Gastroesophageal sphincter (tissue), 4 donors: ENCODE measurements at regions not wholly inside any gene's neighbourhood (a gene's known extent, or its start where the extent isn't known, plus 50 kb on each side); places are given as distances from the start of the nearest gene placed in this dataset.

Experiments
- ATAC-seq: fragments of 150-250 bp; one replicate; pipeline ENCODE4 v1.9.1; 2016; ENCODE audit warnings: mild to moderate bottlenecking, moderate library complexity
- H3K27ac ChIP-seq, 4 donors: fragments of 200-600 bp; sonication (generic) in 3 of 4; 1 replicate in 3 of 4; 2 replicates in 1 of 4; pipeline ENCODE4 v1.5.1; 2016 to 2019
- H3K27me3 ChIP-seq: fragments of 200-600 bp; sonication (generic); one replicate; pipeline ENCODE4 v1.5.1; 2019
- H3K36me3 ChIP-seq, 2 donors: fragments of 200-600 bp; sonication (generic); one replicate each; pipeline ENCODE4 v1.5.1; 2019; ENCODE audit warnings: control low read depth in 1 of 2
- H3K4me1 ChIP-seq, 3 donors: fragments of 200-600 bp; sonication (generic); 1 replicate in 2 of 3; 2 replicates in 1 of 3; pipeline ENCODE4 v1.5.1; 2016 to 2019; ENCODE audit warnings: control low read depth in 2 of 3
- H3K4me3 ChIP-seq, 2 donors: fragments of 200-600 bp; sonication (generic); one replicate each; pipeline ENCODE4 v1.5.1; 2019; ENCODE audit warnings: mild to moderate bottlenecking in 1 of 2, moderate library complexity in 1 of 2
- H3K9me3 ChIP-seq, 3 donors: fragments of 200-600 bp; sonication (generic); one replicate each; pipeline ENCODE4 v1.5.1; 2017 to 2019; ENCODE audit warnings: control low read depth in 2 of 3
- CTCF ChIP-seq, 4 experiments: fragments of 200-600 bp in 2 of 4; fragments of 450-650 bp in 2 of 4; sonication (generic) in 1 of 4; IDR thresholded peaks; one replicate each; pipeline ENCODE4 v1.5.1; 2017 to 2019; ENCODE audit warnings: antibody characterized with exemption in 4 of 4, mild to moderate bottlenecking in 2 of 4, moderate library complexity in 2 of 4
- EP300 ChIP-seq: sonication (generic); formaldehyde crosslinking; IDR thresholded peaks from one replicate; pipeline ENCODE4 v1.6.1; 2017; ENCODE audit warnings: antibody characterized with exemption, mild to moderate bottlenecking
- POLR2A ChIP-seq, 2 donors: fragments of 450-650 bp; IDR thresholded peaks; one replicate each; pipeline ENCODE4 v1.6.1; 2017; ENCODE audit warnings: antibody characterized with exemption in 2 of 2, mild to moderate bottlenecking in 2 of 2, moderate library complexity in 1 of 2
- POLR2AphosphoS5 ChIP-seq: sonication (generic); formaldehyde crosslinking; IDR thresholded peaks from one replicate; pipeline ENCODE4 v1.6.1; 2017; ENCODE audit warnings: antibody characterized with exemption
- WGBS, 2 donors: methylation state at CpG; one replicate each; pipeline ENCODE4 v1.1.5; 2018; ENCODE audit warnings: low coverage in 1 of 2; 5-methylcytosine and 5-hydroxymethylcytosine counted together

DNA sequence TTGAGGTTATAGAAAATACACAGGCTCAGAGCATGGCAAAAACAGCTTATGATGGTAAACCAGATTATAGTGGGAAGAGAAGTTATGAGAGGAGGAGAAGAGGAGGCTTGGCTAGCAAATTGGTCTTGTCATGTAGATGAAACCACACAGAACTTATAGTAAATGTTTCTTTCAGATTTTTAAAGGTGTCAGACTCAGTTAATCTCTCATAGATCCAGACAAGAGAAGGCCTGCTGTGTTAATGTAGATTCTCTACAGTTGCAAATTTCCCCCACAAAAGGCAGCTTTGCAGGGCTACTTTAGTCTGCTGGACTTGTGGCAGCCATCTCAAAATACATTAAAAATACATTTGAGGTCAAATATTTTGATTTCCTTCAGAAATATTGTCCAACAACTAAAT lies 1731.7 kb downstream of the ARAP2 start:
- Histone ChIP-seq H3K4me1 (no peaks in the 10 kb centered on the region), H3K27ac (no peak overlapping the region), H3K27me3 (no peaks in the 10 kb centered on the region), H3K9me3 (no peaks in the 10 kb centered on the region), H3K4me3 (no peak overlapping the region), H3K36me3 (no peaks in the 10 kb centered on the region)
- TF ChIP-seq POLR2AphosphoS5 = no peak
- no peak for TF ChIP-seq EP300
- no peak for TF ChIP-seq CTCF (IDR thresholded peaks at IDR 0.05)
- TF ChIP-seq POLR2A (IDR thresholded peaks at IDR 0.05) = no peak
- ATAC-seq = no peak

- Histone ChIP-seq H3K4me3 (no peak overlapping the region), H3K27me3 (no peaks in the 10 kb centered on the region), H3K9me3 (no peaks in the 10 kb centered on the region), H3K4me1 (no peaks in the 10 kb centered on the region), H3K36me3 (no peaks in the 10 kb centered on the region), H3K27ac (no peak overlapping the region)
- TF ChIP-seq POLR2A (IDR thresholded peaks at IDR 0.05) = no peak
- TF ChIP-seq POLR2AphosphoS5 = no peak
- TF ChIP-seq CTCF (IDR thresholded peaks at IDR 0.05) = no peak
- no peak for TF ChIP-seq EP300
- ATAC-seq = no peak
- WGBS, 2 donors = 86 to 93% methylated on average over 3 of the region's 3 CpGs
These were observed 1727.8 kb downstream of the ARAP2 start for GRCh38 chr4:34516524-34516923.

GRCh38 chr4:34534916-34535315 lies 1709.4 kb downstream of the ARAP2 start:
- Histone ChIP-seq H3K36me3 (no peaks in the 10 kb centered on the region), H3K27ac (no peak overlapping the region), H3K9me3 (no peaks in the 10 kb centered on the region), H3K4me1 (no peaks in the 10 kb centered on the region), H3K27me3 (no peaks in the 10 kb centered on the region), H3K4me3 (no peak overlapping the region)
- WGBS, 2 donors = 23% methylated on average over 4 of the region's 4 CpGs; no CpG with 5 or more reads in 1 of the 2 donors
- no peak for ATAC-seq
- TF ChIP-seq EP300 = no peak
- TF ChIP-seq POLR2A (IDR thresholded peaks at IDR 0.05) = no peak
- TF ChIP-seq POLR2AphosphoS5 = no peak
- no peak for TF ChIP-seq CTCF (IDR thresholded peaks at IDR 0.05)

DNA sequence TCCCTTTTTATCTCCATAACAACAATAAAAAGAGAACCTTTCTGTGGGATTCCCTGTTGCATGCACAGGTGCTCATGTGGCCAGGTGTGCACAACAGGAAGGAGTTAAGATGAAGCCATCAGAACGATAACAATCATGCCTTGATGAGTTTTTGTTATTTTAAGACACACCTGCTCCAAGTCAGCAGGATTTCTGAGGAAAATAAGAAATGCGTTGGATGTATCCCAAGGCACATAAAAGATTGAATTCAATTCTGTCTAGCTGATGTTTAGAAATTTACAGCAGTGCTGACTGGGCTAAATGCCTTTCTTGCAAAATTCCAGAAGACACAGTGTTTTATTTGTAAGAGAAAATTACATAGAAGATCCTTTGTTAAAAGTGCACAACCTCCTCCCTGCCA lies 1678.2 kb downstream of the ARAP2 start:
- Histone ChIP-seq H3K4me1 (no peaks in the 10 kb centered on the region), H3K27ac (no peak overlapping the region), H3K4me3 (no peak overlapping the region), H3K36me3 (no peaks in the 10 kb centered on the region), H3K27me3 (no peaks in the 10 kb centered on the region), H3K9me3 (no peaks in the 10 kb centered on the region)
- WGBS, 2 donors = 17 to 44% methylated on average over 2 of the region's 2 CpGs
- no peak for TF ChIP-seq EP300
- TF ChIP-seq CTCF (IDR thresholded peaks at IDR 0.05) = no peak
- no peak for TF ChIP-seq POLR2A (IDR thresholded peaks at IDR 0.05)
- no peak for TF ChIP-seq POLR2AphosphoS5
- ATAC-seq = no peak

GRCh38 chr4:34572026-34572425 lies 1672.3 kb downstream of the ARAP2 start:
- Histone ChIP-seq H3K36me3 (no peaks in the 10 kb centered on the region), H3K4me1 (no peaks in the 10 kb centered on the region), H3K27ac (no peak overlapping the region), H3K27me3 (no peaks in the 10 kb centered on the region), H3K9me3 (no peaks in the 10 kb centered on the region), H3K4me3 (no peak overlapping the region)
- no peak for ATAC-seq
- TF ChIP-seq POLR2AphosphoS5 = no peak
- 12 to 29% methylated on average over 2 to 3 of the region's 3 CpGs for WGBS, 2 donors

DNA sequence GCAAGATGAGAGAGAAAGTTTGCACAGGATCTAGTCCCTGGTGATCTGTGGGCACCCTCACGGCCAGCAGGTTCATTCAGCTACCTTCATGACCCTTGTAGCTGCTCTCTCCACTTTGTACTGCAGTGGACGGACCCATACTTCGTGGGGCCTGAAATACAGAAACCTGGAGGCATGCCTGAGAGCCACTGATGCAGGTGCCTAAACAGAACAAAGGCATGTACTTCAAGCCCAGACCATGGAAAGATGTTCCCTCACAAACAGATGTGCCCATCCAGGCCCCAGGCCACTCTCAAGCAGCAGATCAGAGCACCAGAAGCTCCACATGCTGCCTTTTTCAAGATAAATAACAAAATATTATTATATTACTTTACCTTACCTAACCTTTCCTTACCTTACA lies 1629.0 kb downstream of the ARAP2 start:
- Histone ChIP-seq H3K36me3 (no peaks in the 10 kb centered on the region), H3K27ac (no peak overlapping the region), H3K4me1 (no peaks in the 10 kb centered on the region), H3K9me3 (no peaks in the 10 kb centered on the region), H3K4me3 (no peak overlapping the region), H3K27me3 (no peaks in the 10 kb centered on the region)
- TF ChIP-seq POLR2A (IDR thresholded peaks at IDR 0.05) = no peak
- no peak for TF ChIP-seq EP300
- no peak for TF ChIP-seq POLR2AphosphoS5
- ATAC-seq = no peak
- no CpG with 5 or more reads among the region's 3 CpGs for WGBS, 2 donors
